ENCODE measurements at regions not wholly inside any gene's neighbourhood (a gene's known extent, or its start where the extent isn't known, plus 50 kb on each side); places are given as distances from the start of the nearest gene placed in this dataset.

GRCh38 chr17:70483624-70484023 lies 314.3 kb downstream of the KCNJ2 start:
- TF ChIP-seq NR2C2 (CRISPR knock-in tag; IDR thresholded peaks at IDR 0.05) (no peak), FOXP4 (CRISPR knock-in tag; IDR thresholded peaks at IDR 0.05) (no peak), TEAD1 (CRISPR knock-in tag; IDR thresholded peaks at IDR 0.05) (no peak), CBFB (CRISPR knock-in tag; IDR thresholded peaks at IDR 0.05; ENCODE audit: low read depth) (no peak), ZNF423 (CRISPR knock-in tag; IDR thresholded peaks at IDR 0.05) (no peak), FOXJ3 (CRISPR knock-in tag; IDR thresholded peaks at IDR 0.05; ENCODE audit: borderline replicate concordance) (no peak), CTCF (IDR thresholded peaks at IDR 0.05) (no peak), TCF7 (CRISPR knock-in tag; IDR thresholded peaks at IDR 0.05; ENCODE audit: low read depth) (no peak), ATF1 (CRISPR knock-in tag; IDR thresholded peaks at IDR 0.05) (no peak), CREB1 (CRISPR knock-in tag; IDR thresholded peaks at IDR 0.05) (no peak), GABPB1 (CRISPR knock-in tag; IDR thresholded peaks at IDR 0.05) (no peak), E2F1 (CRISPR knock-in tag; IDR thresholded peaks at IDR 0.05) (no peak)
